C4-2B (cell line): ENCODE measurements at regions not wholly inside any gene's neighbourhood (a gene's known extent, or its start where the extent isn't known, plus 50 kb on each side); places are given as distances from the start of the nearest gene placed in this dataset.

Experiments used
- CTCF ChIP-seq: fragments of 450-650 bp; conservative IDR thresholded peaks from 2 replicates; pipeline ENCODE4 v1.5.1; 2017; ENCODE audit warnings: mild to moderate bottlenecking
- ZFX ChIP-seq: fragments of 450-650 bp; IDR thresholded peaks from 2 replicates; pipeline ENCODE4 v1.6.1; 2017

DNA sequence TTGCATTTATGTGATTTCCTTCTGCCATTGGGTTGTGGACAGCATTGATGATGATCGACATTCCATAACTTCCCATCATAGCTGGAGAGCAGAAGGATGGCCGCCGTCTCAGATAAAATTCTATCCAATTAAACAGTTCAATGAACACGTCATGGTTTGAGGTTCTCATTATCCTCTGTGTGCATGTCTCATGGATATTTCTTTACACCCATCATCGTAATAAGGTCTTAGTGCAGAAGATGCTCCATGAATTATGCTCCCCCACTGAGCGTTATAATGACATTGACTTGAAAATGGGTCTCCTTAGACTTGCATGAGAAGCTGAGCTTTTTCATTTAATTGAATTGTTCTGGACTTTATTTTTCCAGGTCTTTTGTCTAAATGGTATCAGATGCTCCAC is 92.1 kb downstream of the TRIM42 start:
- TF ChIP-seq CTCF (no peak), ZFX (no peak)
